Neural cell (in vitro differentiated cells): ENCODE measurements at regions not wholly inside any gene's neighbourhood (a gene's known extent, or its start where the extent isn't known, plus 50 kb on each side); places are given as distances from the start of the nearest gene placed in this dataset.

Source experiments
- H2AFZ ChIP-seq: fragments of 200-600, 300-800 bp; sonication (generic), shearing (Covaris generic); 2 replicates; pipeline ENCODE4 v1.6.0; 2014; ENCODE audit warnings: low read depth, mild to moderate bottlenecking, antibody characterized with exemption, low read length, moderate library complexity
- H3F3A ChIP-seq: fragments of 200-600 bp; shearing (Covaris generic); 2 replicates; pipeline ENCODE4 v1.6.1; 2016; ENCODE audit warnings: mild to moderate bottlenecking, moderate library complexity, mixed read lengths, antibody characterized with exemption, low read length; ENCODE audit not compliant: insufficient read depth, poor library complexity, severe bottlenecking
- H3K27ac ChIP-seq: fragments of 200-600, 300-800 bp; sonication (generic), shearing (Covaris generic); 2 replicates; pipeline ENCODE4 v1.5.1; 2014; ENCODE audit warnings: mild to moderate bottlenecking, low read length, moderate library complexity
- H3K27me3 ChIP-seq: fragments of 300-800, 200-600 bp; sonication (generic), shearing (Covaris generic); 2 replicates; pipeline ENCODE4 v1.6.0; 2014; ENCODE audit warnings: mild to moderate bottlenecking, low read depth, low read length, moderate library complexity; ENCODE audit not compliant: insufficient read depth
- H3K36me3 ChIP-seq: fragments of 300-800, 200-600 bp; sonication (generic), shearing (Covaris generic); 2 replicates; pipeline ENCODE4 v1.5.1; 2014; ENCODE audit warnings: mild to moderate bottlenecking, antibody characterized with exemption, low read length, moderate library complexity; ENCODE audit not compliant: insufficient read depth
- H3K4me2 ChIP-seq: fragments of 300-800, 200-600 bp; sonication (generic), shearing (Covaris generic); 2 replicates; pipeline ENCODE4 v1.6.0; 2014; ENCODE audit warnings: mild to moderate bottlenecking, low read length
- H3K4me3 ChIP-seq: fragments of 300-800, 200-600 bp; sonication (generic), shearing (Covaris generic); 2 replicates; pipeline ENCODE4 v1.5.1; 2014; ENCODE audit warnings: mild to moderate bottlenecking, low read length, moderate library complexity
- H3K79me2 ChIP-seq: fragments of 200-600 bp; shearing (Covaris generic); replicated peaks from 2 replicates; pipeline ENCODE4 v1.6.0; 2014; ENCODE audit warnings: mild to moderate bottlenecking, low read length, moderate library complexity; ENCODE audit not compliant: insufficient read depth
- H3K9ac ChIP-seq: fragments of 300-800, 200-600 bp; sonication (generic), shearing (Covaris generic); 2 replicates; pipeline ENCODE4 v1.6.1; 2016; ENCODE audit warnings: mild to moderate bottlenecking, low read length, mixed read lengths
- H3K9me2 ChIP-seq: fragments of 200-600 bp; shearing (Covaris generic); 2 replicates; pipeline ENCODE4 v1.6.1; 2016; ENCODE audit warnings: mild to moderate bottlenecking, low read length, mixed read lengths; ENCODE audit not compliant: insufficient read depth
- H3K9me3 ChIP-seq: fragments of 200-600, 300-800 bp; sonication (generic), shearing (Covaris generic); 2 replicates; pipeline ENCODE4 v1.6.1; 2016; ENCODE audit warnings: mild to moderate bottlenecking, mixed run types, low read length, moderate library complexity, mixed read lengths
- H4K20me1 ChIP-seq: fragments of 200-600 bp; shearing (Covaris generic); 2 replicates; pipeline ENCODE4 v1.6.1; 2016; ENCODE audit warnings: mild to moderate bottlenecking, mixed run types; ENCODE audit not compliant: insufficient read depth
- EP300 ChIP-seq: fragments of 450-650 bp; conservative IDR thresholded peaks from 2 replicates; pipeline ENCODE4 v1.6.1; 2014; ENCODE audit warnings: antibody characterized with exemption, mild to moderate bottlenecking, moderate library complexity; ENCODE audit not compliant: poor library complexity, severe bottlenecking
- EZH2 ChIP-seq: fragments of 200-600, 300-800 bp; shearing (Covaris generic), sonication (generic); IDR thresholded peaks from 2 replicates; pipeline ENCODE4 v1.6.1; 2014; ENCODE audit warnings: antibody characterized with exemption, low read length, borderline replicate concordance, mild to moderate bottlenecking; ENCODE audit not compliant: insufficient read depth, poor library complexity, severe bottlenecking
- MXI1 ChIP-seq: fragments of 450-650 bp; conservative IDR thresholded peaks from 2 replicates; pipeline ENCODE4 v1.6.1; 2014; ENCODE audit warnings: antibody characterized with exemption, mild to moderate bottlenecking; ENCODE audit not compliant: poor library complexity, severe bottlenecking
- RAD21 ChIP-seq: fragments of 450-650 bp; conservative IDR thresholded peaks from 2 replicates; pipeline ENCODE4 v1.6.1; 2014; ENCODE audit warnings: antibody characterized with exemption, mild to moderate bottlenecking, moderate library complexity
- SMC3 ChIP-seq: fragments of 450-650 bp; conservative IDR thresholded peaks from 2 replicates; pipeline ENCODE4 v1.6.1; 2014; ENCODE audit warnings: antibody characterized with exemption, mild to moderate bottlenecking, moderate library complexity; ENCODE audit not compliant: poor library complexity
- TF ChIP-seq, protein P1 (sequence below): IDR thresholded peaks from 2 replicates; pipeline ENCODE4 v1.6.1; 2012; ENCODE audit warnings: borderline replicate concordance
- TF ChIP-seq, protein P2 (sequence below): fragments of 450-650 bp; IDR thresholded peaks from 2 replicates; pipeline ENCODE4 v1.5.1; 2014; ENCODE audit warnings: antibody characterized with exemption, mild to moderate bottlenecking, moderate library complexity; ENCODE audit not compliant: poor library complexity, severe bottlenecking

DNA sequence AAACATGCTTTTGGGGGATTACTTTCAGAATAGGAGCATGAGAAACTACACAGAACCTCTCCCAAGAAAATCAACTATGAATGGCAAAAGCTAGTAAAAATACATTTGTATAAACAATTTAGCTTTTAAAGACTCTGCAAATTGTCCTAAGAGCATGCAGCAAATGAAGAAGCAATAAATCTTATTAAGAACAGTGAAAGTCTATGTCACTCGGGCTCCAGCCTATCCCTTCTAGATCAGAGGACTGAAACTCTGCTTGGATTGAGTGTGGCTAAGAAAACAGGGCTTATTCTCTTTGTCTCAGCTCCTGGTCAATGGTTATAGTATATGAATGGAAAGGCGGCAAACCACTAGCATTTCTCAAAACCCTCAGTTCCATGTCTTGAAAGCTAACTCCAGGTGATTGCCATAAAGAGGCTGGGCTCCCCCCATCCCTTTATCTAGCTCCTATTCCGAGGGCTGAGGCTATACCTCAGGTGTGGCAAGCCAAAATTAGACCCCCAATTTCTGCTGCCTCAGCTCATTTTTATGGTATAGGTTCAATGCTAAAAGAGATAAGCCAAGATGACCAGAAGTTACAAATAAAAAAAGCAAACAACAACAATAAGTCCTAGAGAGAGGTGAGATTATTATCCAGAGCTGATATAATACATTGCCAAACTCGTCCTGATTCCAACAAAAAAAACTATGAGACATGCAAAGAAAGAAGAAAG lies 953.2 kb downstream of the SLITRK6 start:
- Histone ChIP-seq H4K20me1 (no peaks in the 10 kb centered on the region), H2AFZ (no peak overlapping the region), H3K9me2 (no peaks in the 10 kb centered on the region), H3K4me3 (no peak overlapping the region), H3K27ac (no peak overlapping the region), H3K4me2 (no peak overlapping the region), H3K36me3 (no peaks in the 10 kb centered on the region), H3K9ac (no peak overlapping the region), H3K79me2 (no peaks in the 10 kb centered on the region), H3K27me3 (no peaks in the 10 kb centered on the region), H3F3A (no peaks in the 10 kb centered on the region), H3K9me3 (no peaks in the 10 kb centered on the region)
- no peak for TF ChIP-seq MXI1
- TF ChIP-seq EP300 = no peak
- TF ChIP-seq RAD21 = no peak
- TF ChIP-seq, protein P1, sequence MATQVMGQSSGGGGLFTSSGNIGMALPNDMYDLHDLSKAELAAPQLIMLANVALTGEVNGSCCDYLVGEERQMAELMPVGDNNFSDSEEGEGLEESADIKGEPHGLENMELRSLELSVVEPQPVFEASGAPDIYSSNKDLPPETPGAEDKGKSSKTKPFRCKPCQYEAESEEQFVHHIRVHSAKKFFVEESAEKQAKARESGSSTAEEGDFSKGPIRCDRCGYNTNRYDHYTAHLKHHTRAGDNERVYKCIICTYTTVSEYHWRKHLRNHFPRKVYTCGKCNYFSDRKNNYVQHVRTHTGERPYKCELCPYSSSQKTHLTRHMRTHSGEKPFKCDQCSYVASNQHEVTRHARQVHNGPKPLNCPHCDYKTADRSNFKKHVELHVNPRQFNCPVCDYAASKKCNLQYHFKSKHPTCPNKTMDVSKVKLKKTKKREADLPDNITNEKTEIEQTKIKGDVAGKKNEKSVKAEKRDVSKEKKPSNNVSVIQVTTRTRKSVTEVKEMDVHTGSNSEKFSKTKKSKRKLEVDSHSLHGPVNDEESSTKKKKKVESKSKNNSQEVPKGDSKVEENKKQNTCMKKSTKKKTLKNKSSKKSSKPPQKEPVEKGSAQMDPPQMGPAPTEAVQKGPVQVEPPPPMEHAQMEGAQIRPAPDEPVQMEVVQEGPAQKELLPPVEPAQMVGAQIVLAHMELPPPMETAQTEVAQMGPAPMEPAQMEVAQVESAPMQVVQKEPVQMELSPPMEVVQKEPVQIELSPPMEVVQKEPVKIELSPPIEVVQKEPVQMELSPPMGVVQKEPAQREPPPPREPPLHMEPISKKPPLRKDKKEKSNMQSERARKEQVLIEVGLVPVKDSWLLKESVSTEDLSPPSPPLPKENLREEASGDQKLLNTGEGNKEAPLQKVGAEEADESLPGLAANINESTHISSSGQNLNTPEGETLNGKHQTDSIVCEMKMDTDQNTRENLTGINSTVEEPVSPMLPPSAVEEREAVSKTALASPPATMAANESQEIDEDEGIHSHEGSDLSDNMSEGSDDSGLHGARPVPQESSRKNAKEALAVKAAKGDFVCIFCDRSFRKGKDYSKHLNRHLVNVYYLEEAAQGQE = no peak
- no peak for TF ChIP-seq EZH2
- no peak for TF ChIP-seq SMC3

DNA sequence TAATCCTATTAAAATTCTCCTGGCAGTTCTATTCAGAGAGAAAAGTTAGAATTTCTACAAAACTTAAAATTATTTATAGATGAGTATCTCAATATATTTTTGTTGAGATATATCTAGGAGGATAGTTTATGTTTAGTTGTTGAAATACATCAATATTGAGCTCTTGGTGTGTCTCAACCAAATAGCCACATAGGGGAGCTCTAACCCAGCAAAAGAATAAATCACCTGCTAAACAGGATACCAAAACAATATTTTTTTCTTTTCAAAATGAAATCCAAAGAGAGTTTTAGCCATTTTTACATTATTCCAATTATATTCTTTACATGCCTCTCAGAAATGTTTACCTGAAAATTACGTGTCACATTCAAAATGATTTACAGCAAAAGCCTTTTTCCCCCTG lies 954.7 kb downstream of the SLITRK6 start:
- TF ChIP-seq RAD21 = peak; percentile 87
- TF ChIP-seq, protein P2, sequence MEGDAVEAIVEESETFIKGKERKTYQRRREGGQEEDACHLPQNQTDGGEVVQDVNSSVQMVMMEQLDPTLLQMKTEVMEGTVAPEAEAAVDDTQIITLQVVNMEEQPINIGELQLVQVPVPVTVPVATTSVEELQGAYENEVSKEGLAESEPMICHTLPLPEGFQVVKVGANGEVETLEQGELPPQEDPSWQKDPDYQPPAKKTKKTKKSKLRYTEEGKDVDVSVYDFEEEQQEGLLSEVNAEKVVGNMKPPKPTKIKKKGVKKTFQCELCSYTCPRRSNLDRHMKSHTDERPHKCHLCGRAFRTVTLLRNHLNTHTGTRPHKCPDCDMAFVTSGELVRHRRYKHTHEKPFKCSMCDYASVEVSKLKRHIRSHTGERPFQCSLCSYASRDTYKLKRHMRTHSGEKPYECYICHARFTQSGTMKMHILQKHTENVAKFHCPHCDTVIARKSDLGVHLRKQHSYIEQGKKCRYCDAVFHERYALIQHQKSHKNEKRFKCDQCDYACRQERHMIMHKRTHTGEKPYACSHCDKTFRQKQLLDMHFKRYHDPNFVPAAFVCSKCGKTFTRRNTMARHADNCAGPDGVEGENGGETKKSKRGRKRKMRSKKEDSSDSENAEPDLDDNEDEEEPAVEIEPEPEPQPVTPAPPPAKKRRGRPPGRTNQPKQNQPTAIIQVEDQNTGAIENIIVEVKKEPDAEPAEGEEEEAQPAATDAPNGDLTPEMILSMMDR = peak; percentile 80
- TF ChIP-seq, protein P1 = no peak
- peak; percentile 86 for TF ChIP-seq SMC3

More for the DNA sequence above, 954.7 kb downstream of the SLITRK6 start:
- Histone ChIP-seq H3K36me3 (no peaks in the 10 kb centered on the region), H3K9me2 (no peaks in the 10 kb centered on the region), H3K4me3 (no peak overlapping the region), H3K27me3 (no peaks in the 10 kb centered on the region), H4K20me1 (no peaks in the 10 kb centered on the region), H3K79me2 (no peaks in the 10 kb centered on the region), H3K27ac (no peak overlapping the region), H3F3A (no peaks in the 10 kb centered on the region), H3K9ac (no peak overlapping the region), H2AFZ (no peak overlapping the region), H3K4me2 (no peak overlapping the region), H3K9me3 (no peaks in the 10 kb centered on the region)
